ENCODE measurements at regions not wholly inside any gene's neighbourhood (a gene's known extent, or its start where the extent isn't known, plus 50 kb on each side); places are given as distances from the start of the nearest gene placed in this dataset.

DNA sequence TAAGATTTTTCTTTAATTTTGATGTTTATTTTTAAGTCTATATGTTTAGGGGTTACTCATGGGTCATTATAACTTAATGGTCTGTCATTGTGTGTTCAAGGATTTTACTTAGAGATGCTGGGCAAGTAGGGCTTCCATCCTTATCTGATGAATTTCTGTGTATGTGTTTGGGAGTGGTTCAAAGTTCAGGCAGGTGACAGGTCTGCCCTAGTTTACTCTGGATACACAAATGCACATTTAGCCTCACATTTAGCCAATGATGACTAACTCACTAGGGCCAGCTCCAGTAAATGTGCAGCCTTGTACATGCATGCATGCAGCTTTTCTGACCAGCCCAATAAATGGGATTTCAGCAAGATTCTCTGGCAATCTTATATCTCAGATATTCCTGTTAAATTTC lies 554.1 kb downstream of the SI start:
- H3K36me3 ChIP-seq = no peaks in the 10 kb centered on the region
- no peak for TF ChIP-seq POLR2A (IDR thresholded peaks at IDR 0.05)
- TF ChIP-seq, protein P1, sequence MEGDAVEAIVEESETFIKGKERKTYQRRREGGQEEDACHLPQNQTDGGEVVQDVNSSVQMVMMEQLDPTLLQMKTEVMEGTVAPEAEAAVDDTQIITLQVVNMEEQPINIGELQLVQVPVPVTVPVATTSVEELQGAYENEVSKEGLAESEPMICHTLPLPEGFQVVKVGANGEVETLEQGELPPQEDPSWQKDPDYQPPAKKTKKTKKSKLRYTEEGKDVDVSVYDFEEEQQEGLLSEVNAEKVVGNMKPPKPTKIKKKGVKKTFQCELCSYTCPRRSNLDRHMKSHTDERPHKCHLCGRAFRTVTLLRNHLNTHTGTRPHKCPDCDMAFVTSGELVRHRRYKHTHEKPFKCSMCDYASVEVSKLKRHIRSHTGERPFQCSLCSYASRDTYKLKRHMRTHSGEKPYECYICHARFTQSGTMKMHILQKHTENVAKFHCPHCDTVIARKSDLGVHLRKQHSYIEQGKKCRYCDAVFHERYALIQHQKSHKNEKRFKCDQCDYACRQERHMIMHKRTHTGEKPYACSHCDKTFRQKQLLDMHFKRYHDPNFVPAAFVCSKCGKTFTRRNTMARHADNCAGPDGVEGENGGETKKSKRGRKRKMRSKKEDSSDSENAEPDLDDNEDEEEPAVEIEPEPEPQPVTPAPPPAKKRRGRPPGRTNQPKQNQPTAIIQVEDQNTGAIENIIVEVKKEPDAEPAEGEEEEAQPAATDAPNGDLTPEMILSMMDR (IDR thresholded peaks at IDR 0.05) = no peak
- DNase-seq = no peak
- no peaks in the 10 kb centered on the region for H3K4me1 ChIP-seq
- no peak overlapping the region for H3K4me3 ChIP-seq
- peaks cover 0 to 12% (median 0%) of the 10 kb centered on the region in 12 donors for H3K9me3 ChIP-seq
- ATAC-seq = no peak
- intact Hi-C loops (cut with DNase I) = no loop called here
- H3K27ac ChIP-seq = no peak overlapping the region
- no peaks in the 10 kb centered on the region for H3K27me3 ChIP-seq

DNA sequence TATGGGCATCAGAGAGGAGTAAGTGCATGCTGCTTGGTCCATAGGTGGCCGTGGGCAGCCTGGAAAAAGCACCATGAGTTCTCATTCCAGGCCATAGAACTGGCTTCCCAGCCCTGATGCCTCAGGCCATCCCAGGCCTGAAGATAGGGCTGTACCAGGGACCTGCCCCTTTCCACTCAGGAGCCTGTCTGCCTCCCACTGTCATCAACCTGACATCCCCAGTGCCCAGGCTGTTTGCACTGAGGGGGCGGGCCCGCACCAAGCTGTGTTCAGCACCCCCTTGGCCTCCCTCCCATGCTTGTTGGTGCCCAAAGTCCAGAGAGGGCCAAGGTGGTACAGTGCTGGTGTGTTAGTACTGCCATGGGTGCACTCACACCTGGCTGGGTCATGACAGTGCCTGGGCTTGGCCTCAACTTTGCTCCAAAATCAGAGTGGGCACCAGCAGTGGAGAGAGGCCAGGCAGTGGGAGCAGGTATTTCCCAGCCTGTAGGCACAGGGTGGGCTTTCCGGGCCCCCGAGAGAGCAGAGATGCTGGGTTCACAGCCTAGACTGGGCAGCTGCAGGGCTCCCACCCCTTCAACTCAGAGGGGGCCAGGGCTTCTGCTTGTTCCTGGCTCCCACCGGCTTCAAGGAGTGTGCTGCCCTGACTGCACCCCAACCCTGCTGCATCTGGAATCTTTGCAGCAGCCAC lies 556.1 kb downstream of the SI start:
- peaks cover 0 to 25% (median 7%) of the 10 kb centered on the region in 12 donors for H3K9me3 ChIP-seq

DNA sequence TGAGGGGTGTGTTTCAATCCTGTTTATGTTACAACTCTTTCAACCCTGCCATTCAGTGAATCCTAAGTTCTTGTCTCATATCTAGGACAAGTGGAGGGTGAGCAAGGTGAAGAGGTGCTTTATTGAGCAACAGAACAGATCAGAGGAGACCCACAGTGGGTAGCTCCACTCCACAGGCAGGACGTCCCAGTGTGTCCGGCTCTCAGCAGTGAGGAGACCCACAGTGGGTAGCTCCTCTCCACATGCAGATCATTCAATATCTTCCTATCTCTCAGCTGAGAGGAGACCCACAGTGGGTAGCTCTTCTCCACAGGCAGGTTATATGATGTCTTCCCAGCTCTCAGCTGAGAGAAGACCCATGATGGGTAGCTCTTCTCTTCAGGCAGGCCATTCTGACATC lies 556.7 kb downstream of the SI start:
- no peaks in the 10 kb centered on the region for H3K27me3 ChIP-seq
- DNase-seq (no peak), ATAC-seq (no peak)
- WGBS, 4 donors = 58 to 96% (median 87%) methylated on average over 2 of the region's 2 CpGs
- H3K36me3 ChIP-seq = no peaks in the 10 kb centered on the region
- no peaks in the 10 kb centered on the region for H3K4me1 ChIP-seq
- TF ChIP-seq, protein P1 (IDR thresholded peaks at IDR 0.05) = no peak
- no peak for TF ChIP-seq POLR2A (IDR thresholded peaks at IDR 0.05)
- H3K27ac ChIP-seq = no peak overlapping the region
- peaks cover 0 to 25% (median 7%) of the 10 kb centered on the region in 12 donors for H3K9me3 ChIP-seq
- intact Hi-C loops (cut with DNase I) = no loop called here
- no peak overlapping the region for H3K4me3 ChIP-seq

More for the DNA sequence above, 556.1 kb downstream of the SI start:
- DNase-seq = peak in 1 of 5 donors; percentile 31
- Histone ChIP-seq H3K27ac (no peak overlapping the region), H3K4me1 (no peaks in the 10 kb centered on the region), H3K36me3 (no peaks in the 10 kb centered on the region), H3K4me3 (no peak overlapping the region), H3K27me3 (no peaks in the 10 kb centered on the region)
- TF ChIP-seq, protein P1 (IDR thresholded peaks at IDR 0.05) = no peak
- no peak for TF ChIP-seq POLR2A (IDR thresholded peaks at IDR 0.05)
- peak in 1 of 4 donors; percentile 31 for ATAC-seq
- 75 to 97% (median 87%) methylated on average over 3 to 6 of the region's 6 CpGs for WGBS, 4 donors
- intact Hi-C loops (cut with DNase I) = no loop called here

DNA sequence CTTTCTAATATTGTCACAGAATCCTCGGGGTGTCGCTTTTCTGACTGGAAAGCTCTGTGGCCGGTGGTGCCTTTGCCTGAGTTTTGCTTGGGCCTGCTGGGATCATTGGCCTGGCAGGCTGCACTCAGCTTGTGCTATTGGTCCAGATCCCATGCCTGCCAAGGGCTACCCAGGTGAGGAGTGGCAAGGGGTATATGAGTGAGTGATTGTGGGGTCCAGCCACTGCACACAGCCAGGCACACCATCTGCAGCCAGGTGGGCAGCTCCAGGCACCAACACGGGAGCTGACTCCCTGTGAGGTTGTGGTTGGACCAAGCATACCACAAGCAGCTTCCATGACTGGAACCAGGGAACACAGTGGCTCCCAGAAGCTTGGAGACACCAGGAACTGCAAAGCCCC lies 557.2 kb downstream of the SI start:
- WGBS, 4 donors = 73 to 91% (median 78%) methylated on average over 4 of the region's 4 CpGs
- no peak for TF ChIP-seq POLR2A (IDR thresholded peaks at IDR 0.05)
- TF ChIP-seq, protein P1 (IDR thresholded peaks at IDR 0.05) = no peak
- H3K4me3 ChIP-seq = no peak overlapping the region
- DNase-seq (no peak), ATAC-seq (no peak)
- peaks cover 0 to 25% (median 8%) of the 10 kb centered on the region in 12 donors for H3K9me3 ChIP-seq
- intact Hi-C loops (cut with DNase I) = no loop called here
- no peaks in the 10 kb centered on the region for H3K4me1 ChIP-seq
- H3K36me3 ChIP-seq = no peaks in the 10 kb centered on the region
- H3K27me3 ChIP-seq = no peaks in the 10 kb centered on the region
- H3K27ac ChIP-seq = no peak overlapping the region

Measured in heart left ventricle (tissue), 16 donors.